KMS-11 (cell line): ENCODE measurements at regions not wholly inside any gene's neighbourhood (a gene's known extent, or its start where the extent isn't known, plus 50 kb on each side); places are given as distances from the start of the nearest gene placed in this dataset.
"Not testable (repeated sequence)": the region's sequence is repeated elsewhere in the genome, so short reads cannot be mapped to it uniquely, and the experiment has no call there.

Experiments
- H2AFZ ChIP-seq: fragments of 200-600 bp; sonication (generic); 2 replicates; pipeline ENCODE4 v1.6.1; 2016; ENCODE audit warnings: antibody characterized with exemption, mixed run types, low read depth
- H3K27ac ChIP-seq: fragments of 200-600 bp; sonication (generic); 2 replicates; pipeline ENCODE4 v1.6.1; 2016; ENCODE audit warnings: mild to moderate bottlenecking, mixed run types
- H3K27me3 ChIP-seq: fragments of 200-600 bp; sonication (generic); 2 replicates; pipeline ENCODE4 v1.6.1; 2017; ENCODE audit warnings: mild to moderate bottlenecking, low read depth, mixed run types, moderate library complexity; ENCODE audit not compliant: insufficient read depth
- H3K36me3 ChIP-seq: fragments of 200-600 bp; sonication (generic); 2 replicates; pipeline ENCODE4 v1.6.1; 2017; ENCODE audit warnings: mild to moderate bottlenecking, mixed run types; ENCODE audit not compliant: insufficient read depth
- H3K4me1 ChIP-seq: fragments of 200-600 bp; sonication (generic); 2 replicates; pipeline ENCODE4 v1.6.1; 2016; ENCODE audit warnings: mild to moderate bottlenecking, low read depth, mixed run types; ENCODE audit not compliant: poor library complexity, severe bottlenecking
- H3K4me2 ChIP-seq: fragments of 200-600 bp; sonication (generic); 2 replicates; pipeline ENCODE4 v1.7.0; 2016; ENCODE audit warnings: mild to moderate bottlenecking, mixed run types
- H3K4me3 ChIP-seq: fragments of 200-600 bp; sonication (generic); IDR thresholded peaks from 2 replicates; pipeline ENCODE4 v1.6.1; 2017; ENCODE audit warnings: low read depth, low read length, mixed read lengths; ENCODE audit not compliant: insufficient read depth
- H3K79me2 ChIP-seq: fragments of 200-600 bp; sonication (generic); 2 replicates; pipeline ENCODE4 v1.6.1; 2016; ENCODE audit warnings: low read depth, mixed run types; ENCODE audit not compliant: insufficient read depth
- H3K9ac ChIP-seq: fragments of 200-600 bp; sonication (generic); 2 replicates; pipeline ENCODE4 v1.6.1; 2016; ENCODE audit warnings: mild to moderate bottlenecking, mixed run types
- H4K20me1 ChIP-seq: fragments of 200-600 bp; sonication (generic); 2 replicates; pipeline ENCODE4 v1.6.1; 2016; ENCODE audit warnings: mild to moderate bottlenecking, mixed run types; ENCODE audit not compliant: insufficient read depth
- TF ChIP-seq, protein P1 (sequence below): fragments of 200-600 bp; sonication (generic); conservative IDR thresholded peaks from 2 replicates; pipeline ENCODE4 v1.6.1; 2017; ENCODE audit warnings: low read depth, mild to moderate bottlenecking, antibody characterized with exemption, low read length, moderate library complexity, mixed read lengths

DNA sequence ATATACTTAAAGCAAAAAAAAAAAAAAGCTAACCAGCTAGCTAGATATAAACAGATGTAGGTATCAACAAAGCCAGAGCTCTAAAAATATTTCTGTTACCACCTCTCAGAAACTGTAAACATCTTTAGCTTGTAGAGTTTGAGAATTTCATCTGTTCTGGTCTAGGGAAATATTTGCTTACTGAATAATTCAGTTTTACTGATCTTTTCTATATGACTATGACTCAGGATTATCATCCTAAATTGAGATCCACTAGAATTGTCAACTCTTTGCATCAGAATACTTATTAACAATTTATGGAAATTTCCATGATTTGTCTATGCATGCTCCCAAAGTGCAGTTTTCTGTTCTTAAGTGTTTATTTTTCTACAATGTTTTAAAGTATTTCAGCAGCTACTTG lies 517.3 kb downstream of the DIPK2A start:
- no peaks in the 10 kb centered on the region for H3K27me3 ChIP-seq
- no peaks in the 10 kb centered on the region for H3K79me2 ChIP-seq
- H3K27ac ChIP-seq = no peak overlapping the region
- H3K9ac ChIP-seq = no peak overlapping the region
- H3K4me2 ChIP-seq = no peak overlapping the region
- no peak overlapping the region for H2AFZ ChIP-seq
- TF ChIP-seq, protein P1, sequence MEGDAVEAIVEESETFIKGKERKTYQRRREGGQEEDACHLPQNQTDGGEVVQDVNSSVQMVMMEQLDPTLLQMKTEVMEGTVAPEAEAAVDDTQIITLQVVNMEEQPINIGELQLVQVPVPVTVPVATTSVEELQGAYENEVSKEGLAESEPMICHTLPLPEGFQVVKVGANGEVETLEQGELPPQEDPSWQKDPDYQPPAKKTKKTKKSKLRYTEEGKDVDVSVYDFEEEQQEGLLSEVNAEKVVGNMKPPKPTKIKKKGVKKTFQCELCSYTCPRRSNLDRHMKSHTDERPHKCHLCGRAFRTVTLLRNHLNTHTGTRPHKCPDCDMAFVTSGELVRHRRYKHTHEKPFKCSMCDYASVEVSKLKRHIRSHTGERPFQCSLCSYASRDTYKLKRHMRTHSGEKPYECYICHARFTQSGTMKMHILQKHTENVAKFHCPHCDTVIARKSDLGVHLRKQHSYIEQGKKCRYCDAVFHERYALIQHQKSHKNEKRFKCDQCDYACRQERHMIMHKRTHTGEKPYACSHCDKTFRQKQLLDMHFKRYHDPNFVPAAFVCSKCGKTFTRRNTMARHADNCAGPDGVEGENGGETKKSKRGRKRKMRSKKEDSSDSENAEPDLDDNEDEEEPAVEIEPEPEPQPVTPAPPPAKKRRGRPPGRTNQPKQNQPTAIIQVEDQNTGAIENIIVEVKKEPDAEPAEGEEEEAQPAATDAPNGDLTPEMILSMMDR = no peak
- H3K4me3 ChIP-seq = no peak overlapping the region
- H3K4me1 ChIP-seq = no peaks in the 10 kb centered on the region
- no peaks in the 10 kb centered on the region for H3K36me3 ChIP-seq
- H4K20me1 ChIP-seq = no peaks in the 10 kb centered on the region

DNA sequence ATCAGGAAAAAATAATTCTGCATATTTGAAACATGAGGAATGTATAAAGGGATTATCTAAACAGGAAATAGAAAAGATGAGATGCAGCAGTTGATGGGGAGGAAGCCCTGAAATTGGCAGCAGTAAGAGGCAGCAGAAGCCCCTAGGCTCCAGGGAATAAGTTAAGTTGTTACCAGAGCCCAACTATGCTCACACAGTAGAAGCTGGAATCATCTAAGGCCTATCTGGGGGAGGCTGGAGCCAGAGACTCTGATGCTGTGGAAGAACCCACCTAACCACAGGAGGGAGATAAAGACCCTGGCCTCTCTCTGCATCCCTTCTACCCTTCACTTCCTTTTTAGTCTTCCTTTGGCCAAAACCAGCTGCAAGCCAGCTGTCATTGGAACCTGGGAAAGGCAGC lies 519.7 kb downstream of the DIPK2A start:
- H3K9ac ChIP-seq = no peak overlapping the region
- TF ChIP-seq, protein P1 = no peak
- no peak overlapping the region for H2AFZ ChIP-seq
- H3K4me1 ChIP-seq = no peaks in the 10 kb centered on the region
- no peak overlapping the region for H3K4me3 ChIP-seq
- no peaks in the 10 kb centered on the region for H4K20me1 ChIP-seq
- H3K36me3 ChIP-seq = no peaks in the 10 kb centered on the region
- H3K27me3 ChIP-seq = no peaks in the 10 kb centered on the region
- H3K79me2 ChIP-seq = no peaks in the 10 kb centered on the region
- H3K27ac ChIP-seq = no peak overlapping the region
- no peak overlapping the region for H3K4me2 ChIP-seq

DNA sequence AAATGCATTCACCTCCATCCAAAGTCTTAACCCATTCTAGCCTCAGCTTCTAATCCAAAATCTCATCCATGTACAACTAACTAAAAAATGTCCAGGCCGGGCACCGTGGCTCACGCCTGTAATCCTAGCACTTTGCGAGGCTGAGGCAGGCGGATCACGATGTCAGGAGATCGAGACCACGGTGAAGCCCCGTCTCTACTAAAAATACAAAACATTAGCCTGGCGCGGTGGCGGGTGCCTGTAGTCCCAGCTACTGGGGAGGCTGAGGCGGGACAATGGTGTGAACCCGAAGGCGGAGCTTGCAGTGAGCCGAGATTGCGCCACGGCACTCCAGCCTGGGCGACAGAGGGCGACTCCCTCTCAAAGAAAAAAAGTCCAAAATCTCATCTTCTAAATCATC lies 523.0 kb downstream of the DIPK2A start:
- not testable (repeated sequence) for H3K4me2 ChIP-seq, H2AFZ ChIP-seq

DNA sequence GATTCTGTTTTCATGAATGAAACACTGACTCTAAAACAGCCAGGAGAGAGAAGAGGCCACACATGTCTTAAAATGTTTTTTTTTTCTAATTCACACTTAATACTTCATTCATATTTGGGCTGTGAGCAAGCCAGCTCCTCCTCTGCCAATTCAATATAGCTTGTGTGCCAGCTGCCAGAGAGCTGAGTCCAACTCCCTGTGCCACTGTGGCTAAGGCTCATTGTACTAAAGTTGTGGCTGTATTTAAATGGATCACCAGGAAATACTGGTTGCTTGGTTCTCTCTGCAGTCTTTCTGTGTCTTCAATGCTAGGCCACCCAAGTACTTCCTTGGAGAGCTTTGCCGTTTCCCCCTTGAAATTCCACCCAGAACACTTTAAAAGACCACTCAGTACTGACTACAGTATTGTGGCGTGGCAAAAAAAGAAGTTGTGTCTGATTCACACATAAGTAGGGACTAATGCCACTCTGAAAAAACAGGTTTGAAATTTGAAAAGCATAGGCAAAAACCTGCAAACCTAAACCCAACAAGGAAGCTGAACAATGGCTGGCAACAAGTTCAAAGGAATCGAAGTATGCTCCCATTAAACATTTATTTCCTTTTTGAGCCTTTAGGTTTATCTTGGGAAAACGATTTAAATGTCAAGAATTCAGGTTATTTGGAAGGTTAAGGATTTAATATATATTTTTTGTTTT lies 524.7 kb downstream of the DIPK2A start:
- Histone ChIP-seq H2AFZ (no peak overlapping the region), H3K27ac (no peak overlapping the region), H3K4me2 (no peak overlapping the region), H3K4me3 (no peak overlapping the region), H4K20me1 (no peaks in the 10 kb centered on the region), H3K4me1 (no peaks in the 10 kb centered on the region), H3K27me3 (no peaks in the 10 kb centered on the region), H3K9ac (no peak overlapping the region), H3K79me2 (no peaks in the 10 kb centered on the region), H3K36me3 (no peaks in the 10 kb centered on the region)
- TF ChIP-seq, protein P1 = no peak

More for the DNA sequence above, 523.0 kb downstream of the DIPK2A start:
- H3K4me3 ChIP-seq, H3K9ac ChIP-seq, H3K79me2 ChIP-seq, H4K20me1 ChIP-seq, H3K4me1 ChIP-seq, H3K27me3 ChIP-seq, H3K36me3 ChIP-seq, H3K27ac ChIP-seq: not testable (repeated sequence)

DNA sequence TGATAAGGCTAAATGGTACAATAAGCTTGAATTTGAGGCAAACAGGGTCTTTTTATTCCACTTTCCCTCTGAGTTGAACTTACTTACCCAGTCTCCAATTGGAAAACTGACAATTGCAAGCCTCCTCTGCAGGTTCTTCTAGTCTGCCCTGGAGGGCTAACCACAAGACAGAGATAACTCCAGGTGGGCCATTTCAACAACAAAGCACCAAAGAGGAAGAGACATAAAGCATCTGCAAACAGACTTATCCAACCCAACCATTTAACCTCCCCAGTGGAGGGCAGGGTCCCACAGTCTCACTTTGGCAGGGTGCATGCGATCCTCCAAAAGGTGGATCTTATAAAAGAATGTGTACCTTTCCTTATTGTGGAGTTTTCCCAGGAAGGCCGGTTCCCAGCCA lies 525.8 kb downstream of the DIPK2A start:
- H3K4me2 ChIP-seq = no peak overlapping the region
- H3K27ac ChIP-seq = no peak overlapping the region
- H3K9ac ChIP-seq = no peak overlapping the region
- TF ChIP-seq, protein P1 = no peak
- no peaks in the 10 kb centered on the region for H4K20me1 ChIP-seq
- no peak overlapping the region for H2AFZ ChIP-seq
- H3K36me3 ChIP-seq = no peaks in the 10 kb centered on the region
- H3K4me3 ChIP-seq = no peak overlapping the region
- H3K27me3 ChIP-seq = no peaks in the 10 kb centered on the region
- no peaks in the 10 kb centered on the region for H3K4me1 ChIP-seq
- no peaks in the 10 kb centered on the region for H3K79me2 ChIP-seq
